Pulmonary artery endothelial cell (primary cell): ENCODE measurements at regions not wholly inside any gene's neighbourhood (a gene's known extent, or its start where the extent isn't known, plus 50 kb on each side); places are given as distances from the start of the nearest gene placed in this dataset.
"Not testable (repeated sequence)": the region's sequence is repeated elsewhere in the genome, so short reads cannot be mapped to it uniquely, and the experiment has no call there.

Experiments
- DNase-seq: peaks from one replicate; pipeline ENCODE4 v3.0.0-alpha.2; 2011; ENCODE audit warnings: low read depth, low spot score

GRCh38 chr4:147101678-147102077 is 156.0 kb upstream of the TTC29 start:
- no peak for DNase-seq

- no peak for DNase-seq
Measured at GRCh38 chr4:147102596-147102995, 156.9 kb upstream of the TTC29 start.

GRCh38 chr4:147103403-147103946 is 157.8 kb upstream of the TTC29 start:
- no peak for DNase-seq

DNA sequence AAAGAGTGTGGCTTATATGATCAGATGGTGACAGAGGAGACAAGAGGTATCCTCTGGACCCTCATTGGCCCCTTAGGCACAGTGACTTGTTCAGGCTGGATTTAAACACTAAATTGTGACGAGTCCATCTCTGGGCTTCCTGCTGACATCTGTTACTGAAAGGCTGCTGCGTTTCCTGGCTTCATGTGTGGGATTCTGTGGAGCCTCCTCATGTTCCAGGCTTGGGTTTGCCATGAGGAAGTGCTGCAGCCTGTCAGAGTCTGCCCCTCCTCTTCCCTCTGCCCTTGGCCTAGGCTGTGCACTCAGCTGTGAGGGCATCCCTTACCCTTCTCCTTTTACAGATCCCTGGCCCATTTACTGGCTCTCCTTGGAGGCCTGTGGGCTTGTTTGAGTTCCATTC is 159.1 kb upstream of the TTC29 start:
- DNase-seq: no peak

DNA sequence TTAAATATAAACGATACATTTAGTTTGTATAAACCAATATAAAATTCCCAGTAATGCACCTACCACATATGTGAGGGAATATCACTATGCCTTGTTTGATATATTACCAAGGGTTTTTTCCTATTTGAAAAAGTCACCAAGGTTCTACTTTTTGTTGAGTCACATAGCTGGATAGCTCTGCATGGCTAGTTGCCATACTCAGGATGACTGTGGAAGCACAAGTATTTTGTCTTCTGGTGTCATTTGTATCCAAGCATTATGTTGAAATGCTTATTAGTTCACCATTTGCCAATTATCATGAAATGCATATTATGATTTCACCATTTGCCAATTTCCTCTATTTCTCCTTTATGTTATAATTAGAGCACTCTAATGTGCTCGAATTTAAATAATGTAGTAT is 162.7 kb upstream of the TTC29 start:
- no peak for DNase-seq

DNA sequence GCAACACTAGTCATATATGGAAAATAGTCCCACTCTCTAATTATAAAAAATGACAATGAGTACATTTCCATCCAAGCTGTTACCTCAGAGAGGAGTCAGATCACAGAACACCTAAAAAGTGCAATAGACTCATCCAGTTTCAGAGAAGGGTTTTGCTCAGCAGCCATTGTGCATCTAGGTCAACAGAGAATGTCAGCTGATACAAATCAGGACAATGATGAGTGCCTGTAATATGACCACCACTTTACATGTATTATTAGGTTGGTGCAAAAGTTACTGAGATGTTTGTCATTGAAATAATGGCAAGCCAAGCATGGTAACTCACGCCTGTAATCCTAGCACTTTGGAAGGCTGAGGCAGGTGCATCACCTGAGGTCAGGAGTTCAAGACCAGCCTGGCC is 164.1 kb upstream of the TTC29 start:
- no peak for DNase-seq

DNA sequence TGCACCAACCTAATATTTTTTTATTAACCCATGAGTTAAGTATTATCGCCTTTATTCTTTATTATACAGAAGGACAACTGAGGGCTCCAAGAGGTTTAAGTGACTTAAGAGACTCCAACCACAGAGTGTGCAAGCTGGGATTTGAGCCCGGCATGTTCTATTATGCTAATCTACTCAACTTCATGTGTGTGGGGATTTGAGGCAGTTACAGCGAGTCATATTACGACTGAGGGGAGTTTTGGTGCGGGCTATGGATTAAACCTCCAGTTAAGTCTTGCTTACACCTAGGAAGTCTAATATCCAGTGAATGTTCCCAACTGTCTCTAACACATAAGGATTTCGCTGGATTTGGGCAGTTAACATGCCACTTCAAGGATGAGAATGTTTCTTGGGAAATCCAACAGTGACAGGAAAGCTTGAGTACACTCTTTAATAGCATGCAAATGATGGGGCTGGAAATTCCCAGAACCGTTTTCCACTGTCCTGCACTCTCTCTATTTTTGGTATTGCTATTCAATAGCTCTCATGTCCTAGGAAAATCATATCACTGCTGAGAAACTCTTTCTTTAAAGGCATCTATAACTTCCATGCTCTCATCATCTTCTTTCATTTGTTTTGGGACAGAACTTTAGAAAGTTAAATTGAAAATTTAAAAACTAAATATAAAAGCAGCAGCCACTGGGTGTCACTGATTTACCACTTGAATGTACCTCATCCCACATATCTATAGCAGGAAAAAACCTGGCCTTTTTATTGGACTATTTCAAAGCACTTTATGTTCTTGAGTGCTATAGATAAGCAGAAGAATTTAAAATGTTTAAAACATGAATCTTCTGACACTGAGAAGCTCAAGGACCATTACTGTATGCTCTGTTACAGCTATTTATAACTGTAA is 165.1 kb upstream of the TTC29 start:
- DNase-seq: no peak

- DNase-seq: not testable (repeated sequence)
Measured at GRCh38 chr4:147112196-147112595, 166.5 kb upstream of the TTC29 start.

- DNase-seq: no peak
Measured at GRCh38 chr4:147117431-147117830, 171.8 kb upstream of the TTC29 start.

GRCh38 chr4:147118528-147118927 is 172.9 kb upstream of the TTC29 start:
- DNase-seq: no peak

- DNase-seq: no peak
Measured at GRCh38 chr4:147122685-147123084, 177.0 kb upstream of the TTC29 start.

DNA sequence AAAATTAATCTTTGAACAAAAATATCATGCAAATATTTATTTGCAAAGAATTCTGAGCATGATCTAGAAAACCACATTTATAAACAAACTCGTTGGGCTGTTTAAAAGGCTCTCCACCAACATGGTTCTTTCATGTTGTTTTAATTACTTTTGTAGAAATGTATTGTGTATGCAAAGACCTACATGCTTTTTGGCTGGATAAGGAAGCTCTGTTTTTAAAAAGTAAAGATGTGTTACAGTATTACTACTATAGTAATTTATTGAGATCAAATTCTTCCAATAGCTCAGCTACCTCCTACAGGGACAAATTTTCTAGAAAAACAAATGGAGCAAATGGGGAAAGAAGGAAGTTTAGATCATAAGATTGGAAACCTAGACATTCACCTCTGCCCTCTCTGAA is 177.5 kb upstream of the TTC29 start:
- no peak for DNase-seq

DNA sequence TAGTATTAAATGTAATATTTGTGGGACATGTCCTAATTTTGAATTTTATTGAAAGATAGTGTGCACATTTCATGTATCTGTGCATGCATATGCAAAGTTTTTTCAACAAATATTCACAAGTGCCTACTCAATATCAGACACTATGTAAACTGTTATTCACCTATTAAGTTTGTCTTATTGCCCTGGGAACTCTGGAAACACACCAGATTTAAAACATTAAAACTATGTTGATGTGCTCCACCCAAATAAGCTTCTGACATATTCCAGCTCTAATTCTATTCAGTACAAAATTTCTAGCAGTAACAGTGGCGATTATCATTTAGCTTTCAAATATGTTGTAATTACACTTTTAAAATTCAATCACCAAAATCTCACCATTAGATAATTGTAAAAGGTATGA is 183.1 kb upstream of the TTC29 start:
- DNase-seq: no peak

DNA sequence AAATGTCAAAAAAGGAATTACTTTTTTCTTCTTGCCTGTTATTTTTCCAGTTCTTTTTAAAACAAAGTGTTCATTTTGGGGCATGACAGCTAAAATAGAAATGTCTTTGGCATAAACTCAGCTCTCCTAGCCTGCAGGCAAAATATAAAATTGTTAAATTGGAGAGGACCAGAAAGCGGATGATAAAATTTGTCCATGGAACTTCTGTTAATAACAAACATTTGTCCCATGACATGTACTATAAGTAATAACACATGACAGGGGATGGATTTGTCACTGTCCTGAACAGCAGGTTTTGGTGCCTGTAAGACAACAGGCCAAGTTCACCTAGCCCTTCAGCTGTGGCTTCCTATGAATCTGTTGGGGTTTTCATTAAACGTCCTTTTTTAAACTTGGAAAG is 184.0 kb upstream of the TTC29 start:
- no peak for DNase-seq

- DNase-seq: no peak
Measured at GRCh38 chr4:147134536-147135210, 189.0 kb upstream of the TTC29 start.

- DNase-seq: no peak
Measured at GRCh38 chr4:147136310-147136709, 190.6 kb upstream of the TTC29 start.

DNA sequence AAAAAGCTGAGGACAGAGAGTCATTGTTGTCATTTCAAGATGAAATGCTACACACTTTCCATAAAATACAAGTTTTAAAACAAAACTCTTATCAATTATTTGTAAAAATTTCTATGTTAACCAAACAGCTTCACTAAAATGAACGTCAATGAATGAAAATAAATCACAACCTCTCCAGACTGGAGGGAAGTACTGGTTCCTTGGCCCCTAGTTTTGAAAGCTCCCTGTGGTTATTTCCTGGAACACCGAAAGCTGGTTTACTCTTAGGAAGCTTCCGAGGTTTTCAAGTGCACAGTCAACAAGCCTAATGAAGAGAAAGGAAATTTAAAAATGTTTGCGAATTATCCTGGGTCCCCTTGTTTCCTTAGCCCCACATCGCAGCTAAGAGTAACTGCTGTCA is 191.1 kb upstream of the TTC29 start:
- DNase-seq: no peak

GRCh38 chr4:147137280-147137679 is 191.6 kb upstream of the TTC29 start:
- no peak for DNase-seq

DNA sequence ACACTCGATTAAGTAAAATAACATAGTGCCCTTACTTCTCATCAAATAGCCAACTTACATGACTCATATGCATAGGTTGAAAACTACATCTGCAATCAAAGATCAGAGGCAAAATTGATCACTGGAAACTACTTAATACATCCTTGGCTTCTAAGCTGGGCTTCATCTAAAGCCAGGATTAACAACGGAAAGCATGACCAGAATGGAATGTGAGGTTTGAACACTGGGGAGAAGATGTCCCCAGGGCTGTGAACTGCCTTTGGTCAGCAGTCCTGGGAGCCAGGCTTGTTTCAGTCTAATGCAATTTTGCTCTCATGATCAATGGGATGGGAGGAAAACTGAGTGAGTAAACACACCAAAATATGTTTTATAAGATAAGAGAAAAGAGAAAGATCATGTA is 192.5 kb upstream of the TTC29 start:
- DNase-seq: no peak

DNA sequence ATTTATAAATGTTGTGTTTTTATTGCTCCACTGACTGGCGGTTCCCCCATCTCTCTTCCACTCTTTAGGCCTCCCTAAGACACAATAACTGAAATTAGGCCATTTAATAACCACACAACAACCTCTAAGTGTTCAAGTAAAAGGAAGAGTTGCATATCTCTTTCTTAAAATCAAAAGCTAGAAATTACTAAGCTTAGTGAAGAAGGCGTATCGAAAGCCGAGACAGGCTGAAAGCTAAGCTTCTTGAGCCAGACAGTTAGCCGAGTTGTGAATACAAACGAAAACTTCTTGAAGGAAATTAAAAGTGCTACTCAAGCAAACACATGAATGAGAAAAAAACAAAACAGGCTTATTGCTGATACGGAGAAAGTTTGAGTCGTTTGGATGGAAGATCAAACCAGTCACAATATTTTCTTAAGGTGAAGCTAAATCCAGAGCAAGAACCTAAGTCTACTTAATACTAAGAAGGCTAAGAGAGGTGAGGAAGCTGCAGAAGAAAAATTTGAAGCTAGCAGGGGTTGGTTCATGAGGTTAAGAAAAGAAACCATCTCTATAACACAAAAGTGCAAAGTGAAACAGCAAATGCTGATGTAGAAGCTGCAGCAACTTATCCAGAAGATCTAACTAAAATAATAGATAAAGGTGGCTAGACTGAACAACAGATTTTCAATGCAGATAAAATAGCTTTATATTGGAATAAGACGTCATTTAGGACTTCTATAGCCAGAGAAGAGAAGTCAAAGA is 194.0 kb upstream of the TTC29 start:
- no peak for DNase-seq

- DNase-seq: no peak
Measured at GRCh38 chr4:147151763-147152162, 206.1 kb upstream of the TTC29 start.
